ENCODE measurements at regions not wholly inside any gene's neighbourhood (a gene's known extent, or its start where the extent isn't known, plus 50 kb on each side); places are given as distances from the start of the nearest gene placed in this dataset.
"Not testable (repeated sequence)": the region's sequence is repeated elsewhere in the genome, so short reads cannot be mapped to it uniquely, and the experiment has no call there.

DNA sequence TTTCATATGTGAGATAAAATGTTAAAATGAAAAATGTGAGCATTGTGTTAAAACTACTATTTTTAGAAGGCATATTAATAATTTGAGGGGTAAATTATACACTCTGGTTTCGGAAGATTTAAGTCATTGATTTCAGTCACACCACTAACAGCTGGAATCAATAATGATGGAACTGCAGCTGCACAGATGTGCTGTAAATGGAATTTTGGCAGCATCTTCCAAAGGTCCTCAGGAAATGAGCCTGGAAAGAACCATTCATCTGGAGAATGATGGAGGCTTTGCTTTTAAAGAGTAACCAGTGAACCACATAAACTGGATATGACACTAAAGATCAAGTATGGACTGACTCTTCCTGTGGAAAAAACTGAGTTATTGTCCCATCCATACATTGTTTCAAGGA lies 759.0 kb upstream of the EPHA5 start:
- DNase-seq (ENCODE audit: low read depth), result peak; percentile 46

DNA sequence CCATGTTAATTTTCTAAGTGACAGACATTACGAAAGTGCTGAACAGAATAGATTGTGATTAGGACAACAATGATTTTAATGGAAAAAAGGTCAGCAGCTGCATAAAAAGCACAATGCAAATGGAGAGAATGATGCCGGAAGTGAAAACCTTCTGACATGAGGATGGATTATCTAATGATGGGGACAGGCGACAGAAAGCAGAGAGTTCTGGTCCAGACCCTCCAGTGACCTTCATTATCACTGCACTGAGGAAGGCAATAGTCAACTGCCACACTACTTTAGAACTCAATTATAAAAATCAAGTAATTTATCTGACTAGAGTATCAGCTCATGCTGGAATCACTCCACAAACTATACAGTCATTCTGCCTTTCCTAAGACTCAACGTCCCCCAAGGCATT lies 746.1 kb upstream of the EPHA5 start:
- no peak for DNase-seq (ENCODE audit: low read depth)

DNA sequence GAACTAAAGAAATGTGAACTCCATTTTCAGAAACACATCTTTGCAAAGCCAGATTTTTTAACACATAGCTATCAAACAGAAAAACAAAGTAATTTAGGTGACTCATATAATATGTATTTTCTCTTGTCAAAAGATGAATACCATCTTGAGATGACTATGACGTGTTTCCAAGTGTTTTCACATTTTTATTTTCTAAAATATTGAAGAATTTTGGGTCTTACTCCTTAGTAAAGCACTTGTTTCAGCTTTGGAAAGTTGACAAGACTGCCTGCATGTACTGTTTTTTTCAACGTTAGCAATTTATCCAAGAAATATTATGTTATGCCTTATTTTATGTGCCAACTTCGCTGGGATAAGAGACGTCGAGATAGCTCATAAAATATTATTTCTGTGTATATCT lies 733.9 kb upstream of the EPHA5 start:
- no peak for DNase-seq (ENCODE audit: low read depth)

DNA sequence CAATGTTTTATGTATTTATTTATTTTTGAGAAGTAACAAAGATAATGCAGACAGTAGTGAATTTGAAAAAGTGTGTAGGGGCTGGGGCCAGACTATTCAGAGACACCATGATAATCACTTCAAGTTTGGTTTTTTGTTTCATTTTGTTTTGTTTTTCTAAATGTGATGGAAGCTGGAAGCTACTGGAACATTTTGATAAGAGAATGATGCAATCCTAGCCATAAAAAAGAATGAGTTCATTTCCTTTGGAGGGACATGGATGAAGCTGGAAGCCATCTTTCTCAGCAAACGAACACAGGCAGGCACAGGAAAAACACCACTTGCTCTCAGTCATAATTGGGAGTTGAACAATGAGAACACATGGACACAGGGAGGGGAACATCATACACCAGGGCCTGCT lies 706.6 kb upstream of the EPHA5 start:
- no peak for DNase-seq (ENCODE audit: low read depth)

DNA sequence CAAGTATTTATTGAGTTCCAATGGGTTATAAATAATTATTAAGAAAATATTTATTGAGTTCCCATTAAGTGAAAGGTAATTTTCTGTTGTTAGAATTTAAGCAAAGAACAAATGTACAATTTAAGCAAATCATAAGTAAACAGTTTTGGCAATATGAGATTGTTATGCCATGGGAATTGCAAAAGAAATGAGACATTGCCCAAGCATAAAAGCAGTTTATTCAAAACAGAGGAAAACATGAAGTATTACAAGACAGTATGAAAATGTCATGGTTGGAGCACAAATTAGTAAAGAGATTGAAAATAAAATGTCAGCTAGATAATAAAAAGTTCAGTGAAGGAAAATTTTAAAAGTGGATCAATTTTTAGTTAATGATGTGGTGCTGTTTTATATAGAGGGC lies 706.1 kb upstream of the EPHA5 start:
- no peak for DNase-seq (ENCODE audit: low read depth)

DNA sequence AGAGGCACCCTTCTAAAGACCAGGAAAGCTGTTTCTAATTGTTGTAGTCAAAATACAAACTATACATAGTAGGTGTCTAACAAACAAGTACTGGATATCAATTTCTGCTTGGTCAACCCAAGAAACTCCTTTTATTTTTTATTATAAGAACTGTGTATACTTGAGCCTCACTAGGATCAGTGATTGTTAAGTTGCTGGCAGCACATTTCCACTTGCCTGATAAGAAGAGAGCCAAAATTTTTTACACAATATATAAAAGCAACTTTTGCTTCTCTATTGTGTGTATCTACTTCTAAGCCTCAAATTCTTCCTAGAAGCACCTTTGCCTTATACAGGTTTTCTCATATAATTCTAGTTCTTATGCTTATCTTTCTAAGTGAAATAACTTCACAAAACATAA lies 703.0 kb upstream of the EPHA5 start:
- no peak for DNase-seq (ENCODE audit: low read depth)

DNA sequence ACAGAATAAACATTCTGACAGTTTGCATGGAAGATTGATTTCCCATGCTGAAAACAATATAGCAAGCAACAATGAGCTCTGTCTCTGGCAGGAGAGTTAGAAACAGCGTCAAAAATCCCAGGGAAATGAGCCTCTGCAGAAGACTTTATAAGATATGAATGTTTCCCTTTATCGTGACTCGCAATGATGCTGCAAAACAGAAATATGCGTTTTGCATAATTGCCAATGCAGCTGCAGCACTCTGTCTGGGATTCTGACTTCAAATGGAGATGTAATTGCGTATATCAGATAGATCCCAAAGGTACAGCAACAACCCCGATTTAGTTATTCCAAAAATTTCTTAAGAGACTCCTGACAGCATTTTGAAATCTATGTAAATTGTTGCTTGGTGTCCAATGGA lies 702.4 kb upstream of the EPHA5 start:
- DNase-seq (ENCODE audit: low read depth), result peak; percentile 84

DNA sequence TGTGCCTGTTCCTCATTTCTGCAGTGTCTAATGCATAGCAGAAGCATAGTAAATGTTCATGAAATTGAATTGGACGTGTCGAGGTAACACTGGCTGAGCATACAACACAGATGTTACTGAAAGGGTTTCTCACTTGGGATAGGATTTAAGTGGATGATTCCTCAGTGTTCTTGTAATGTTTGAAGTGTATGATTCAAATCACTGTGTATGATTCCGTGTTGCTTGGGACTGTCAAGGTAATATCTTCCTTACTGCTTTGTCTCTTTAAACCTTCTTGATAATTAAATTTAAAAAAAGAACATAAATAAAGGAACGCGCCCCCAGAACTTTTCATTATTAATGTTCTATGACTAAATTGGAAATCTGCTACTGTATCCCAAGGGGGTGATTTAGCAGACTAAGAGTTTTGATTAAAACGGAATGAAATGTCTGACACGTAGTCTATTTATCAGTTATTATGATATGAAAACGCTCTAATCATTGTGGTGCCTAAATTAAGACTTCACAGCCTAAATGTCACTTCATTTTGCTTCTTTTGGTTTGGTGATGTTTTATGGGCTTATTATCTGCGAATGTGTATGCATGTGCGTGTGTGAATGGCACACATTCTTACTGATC lies 696.9 kb upstream of the EPHA5 start:
- no peak for DNase-seq (ENCODE audit: low read depth)

DNA sequence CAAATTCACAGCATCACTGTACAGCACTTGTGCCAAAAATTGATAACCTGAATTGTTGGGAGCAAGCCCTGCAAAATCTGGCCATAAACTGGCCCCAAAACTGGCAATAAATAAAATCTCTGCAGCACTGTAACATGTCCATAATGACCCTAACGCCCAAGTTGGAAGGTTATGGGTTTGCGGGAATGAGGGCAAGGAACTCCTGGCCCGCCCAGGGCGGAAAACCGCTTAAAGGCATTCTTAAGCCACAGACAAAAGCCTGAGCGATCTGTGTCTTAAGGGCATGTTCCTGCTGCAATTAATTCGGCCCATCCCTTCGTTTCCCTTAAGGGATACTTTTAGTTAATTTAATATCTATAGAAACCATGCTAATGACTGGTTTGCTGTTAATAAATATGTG lies 690.1 kb upstream of the EPHA5 start:
- not testable (repeated sequence) for DNase-seq (ENCODE audit: low read depth)

DNA sequence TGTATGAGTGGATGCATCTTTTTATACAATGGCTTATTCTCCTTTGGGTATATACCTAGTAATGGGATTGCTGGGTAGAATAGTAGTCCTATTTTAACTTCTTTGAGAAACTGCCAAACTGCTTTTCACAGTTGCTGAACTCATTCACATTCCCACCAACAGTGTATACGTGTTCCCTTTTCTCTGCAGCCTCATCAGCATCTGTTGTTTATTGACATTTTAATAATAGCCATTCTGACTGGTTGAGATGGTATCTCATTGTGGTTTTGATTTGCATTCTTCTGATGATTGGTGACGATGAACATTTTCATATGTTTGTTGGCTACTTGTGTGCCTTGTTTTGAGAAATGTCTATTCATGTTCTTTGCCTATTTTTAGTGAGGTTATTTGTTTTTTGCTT lies 687.0 kb upstream of the EPHA5 start:
- DNase-seq (ENCODE audit: low read depth), result no peak

DNA sequence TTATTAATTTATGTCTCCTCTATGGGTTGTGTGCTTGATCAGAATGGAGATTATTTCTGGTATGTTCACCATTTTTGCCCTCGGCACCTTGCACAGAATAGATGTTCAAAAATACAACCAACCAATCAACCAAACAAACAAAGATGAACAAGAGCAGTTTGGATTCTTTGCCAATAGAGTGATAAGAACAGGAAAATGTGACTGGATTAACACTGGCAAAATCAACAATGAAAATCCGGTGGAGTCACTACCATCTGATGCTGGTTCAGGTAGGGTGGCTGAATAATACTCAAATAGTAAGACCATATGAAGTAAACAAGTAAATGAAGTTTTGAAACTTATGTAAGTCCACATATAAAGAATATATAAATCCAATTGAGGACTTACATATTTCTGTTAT lies 685.0 kb upstream of the EPHA5 start:
- DNase-seq (ENCODE audit: low read depth), result no peak

DNA sequence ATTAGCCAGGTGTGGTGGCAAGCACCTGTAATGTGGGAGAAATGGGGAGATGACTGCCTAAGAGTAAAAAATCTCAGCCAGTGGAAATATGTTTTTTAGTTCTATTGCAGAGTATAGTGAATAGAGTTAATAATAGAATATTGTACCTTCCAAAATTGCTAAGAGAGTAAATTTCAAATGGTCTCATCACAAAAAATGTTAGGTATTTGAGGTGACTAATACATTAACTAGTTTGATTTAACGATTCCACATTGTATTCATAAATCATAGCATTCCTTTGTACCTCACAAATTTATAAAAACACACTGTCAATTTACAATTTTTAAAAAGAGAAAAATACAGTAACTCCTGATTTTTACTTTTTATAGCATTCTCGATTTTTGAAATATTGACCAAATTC lies 681.5 kb upstream of the EPHA5 start:
- DNase-seq (ENCODE audit: low read depth), result no peak

DNA sequence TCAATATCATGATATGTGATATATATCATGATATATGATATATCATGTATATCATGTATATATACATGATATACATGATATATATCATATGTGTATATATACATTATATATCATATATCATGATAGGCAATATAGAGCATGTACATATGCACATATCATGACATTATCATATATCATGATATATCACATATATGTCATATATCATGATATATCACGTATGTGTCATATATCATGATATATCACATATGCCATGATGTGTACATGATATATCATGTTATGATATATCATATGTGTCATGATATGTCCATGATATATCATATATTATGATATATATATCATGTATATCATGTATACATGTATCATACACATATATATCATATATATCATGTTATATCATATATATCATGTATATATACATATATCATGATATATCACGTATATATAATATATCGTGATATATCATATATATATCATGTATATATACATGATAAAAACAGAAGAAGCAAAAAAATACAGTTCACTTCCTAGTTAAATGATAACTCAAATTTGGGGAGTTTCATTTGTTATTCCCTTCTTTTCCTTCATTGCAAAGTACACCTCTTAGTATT lies 670.1 kb upstream of the EPHA5 start:
- DNase-seq (ENCODE audit: low read depth), result no peak

DNA sequence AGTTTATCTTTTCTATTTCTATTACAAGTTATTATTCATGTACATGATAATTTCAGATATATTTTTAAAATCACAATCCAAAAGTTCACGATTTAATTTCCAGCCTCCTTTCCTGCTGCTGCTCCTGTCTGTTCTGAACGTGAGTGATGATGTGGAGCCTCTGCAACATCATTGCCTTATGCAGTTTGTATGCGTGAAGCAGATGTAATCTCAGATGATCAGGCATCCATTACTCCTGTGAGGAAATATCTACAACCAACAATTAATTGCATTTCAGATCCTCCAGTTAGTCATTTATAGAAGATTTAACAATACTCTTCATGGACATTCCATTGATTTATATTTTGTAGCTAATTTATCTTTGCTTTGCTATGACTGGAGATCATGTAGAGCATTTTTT lies 668.7 kb upstream of the EPHA5 start:
- no peak for DNase-seq (ENCODE audit: low read depth)

DNA sequence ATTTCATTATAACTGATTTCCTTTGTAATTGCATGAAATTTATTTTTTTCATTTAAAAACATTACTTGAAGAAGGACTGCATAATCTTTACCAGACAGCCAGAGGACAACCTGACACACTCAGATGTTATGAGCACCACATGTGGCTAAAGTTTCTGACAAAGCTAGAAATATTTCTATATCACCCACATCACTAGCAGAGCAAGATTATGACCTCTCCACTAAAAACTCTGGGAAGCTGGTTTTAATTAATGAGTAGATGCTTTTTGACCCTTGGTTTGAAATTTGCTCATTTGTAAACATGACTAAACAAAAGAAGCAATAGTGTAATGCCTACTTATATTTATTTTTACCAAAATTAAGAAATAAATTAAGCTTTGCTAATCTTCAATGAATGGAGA lies 661.5 kb upstream of the EPHA5 start:
- no peak for DNase-seq (ENCODE audit: low read depth)

DNA sequence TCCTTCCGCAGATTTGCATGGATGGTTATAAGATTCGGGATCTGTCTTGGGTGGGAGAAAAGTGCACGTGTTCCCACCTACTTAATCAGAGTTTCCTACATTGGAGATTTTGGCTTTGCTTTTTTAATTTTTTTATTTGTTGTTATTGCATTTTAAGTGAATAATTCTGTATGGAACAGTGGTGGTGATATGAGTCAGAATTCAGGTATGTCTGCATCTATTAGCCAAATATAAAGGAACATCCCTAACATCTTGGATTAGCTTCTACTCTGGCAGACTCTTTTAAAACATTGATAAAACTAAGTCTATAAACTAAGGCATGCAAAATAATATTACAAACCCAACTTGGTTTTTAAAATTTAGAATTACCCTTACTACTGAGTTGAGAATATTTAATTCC lies 659.8 kb upstream of the EPHA5 start:
- no peak for DNase-seq (ENCODE audit: low read depth)

DNA sequence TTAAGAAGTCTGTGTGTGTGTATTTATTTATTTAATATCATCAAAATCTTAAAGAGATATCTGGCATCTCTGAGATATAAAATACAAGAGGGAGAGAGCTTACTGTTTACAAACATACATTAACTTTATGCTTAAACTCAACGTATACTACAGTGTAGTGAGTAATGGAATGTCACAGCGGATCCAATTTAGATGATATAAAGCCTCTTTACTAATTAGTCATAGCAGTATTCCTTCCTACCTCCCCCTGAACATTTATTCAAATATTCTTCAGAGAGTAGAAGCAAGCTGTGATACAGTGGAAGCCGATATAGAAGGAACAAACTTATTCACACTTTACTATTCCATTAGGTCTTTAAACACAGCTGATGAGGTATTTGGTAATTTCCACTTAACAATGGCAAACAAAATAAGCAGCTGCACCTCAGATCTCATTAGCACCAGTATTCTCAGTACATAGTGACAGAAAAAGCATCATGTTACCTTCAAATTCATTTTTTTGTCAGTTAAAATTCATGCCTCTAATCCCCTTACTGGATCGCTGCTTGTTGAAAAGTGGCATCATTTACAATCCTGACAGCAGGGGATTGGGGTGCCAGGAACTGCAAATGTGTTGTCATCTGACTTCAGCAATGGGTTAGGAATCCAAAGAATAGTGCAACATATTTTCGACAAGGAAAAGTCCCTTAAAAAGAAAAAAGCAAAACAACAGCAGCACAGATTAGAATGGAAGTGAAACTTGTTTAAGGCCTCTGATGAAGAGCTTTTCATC lies 658.7 kb upstream of the EPHA5 start:
- DNase-seq (ENCODE audit: low read depth), result no peak

DNA sequence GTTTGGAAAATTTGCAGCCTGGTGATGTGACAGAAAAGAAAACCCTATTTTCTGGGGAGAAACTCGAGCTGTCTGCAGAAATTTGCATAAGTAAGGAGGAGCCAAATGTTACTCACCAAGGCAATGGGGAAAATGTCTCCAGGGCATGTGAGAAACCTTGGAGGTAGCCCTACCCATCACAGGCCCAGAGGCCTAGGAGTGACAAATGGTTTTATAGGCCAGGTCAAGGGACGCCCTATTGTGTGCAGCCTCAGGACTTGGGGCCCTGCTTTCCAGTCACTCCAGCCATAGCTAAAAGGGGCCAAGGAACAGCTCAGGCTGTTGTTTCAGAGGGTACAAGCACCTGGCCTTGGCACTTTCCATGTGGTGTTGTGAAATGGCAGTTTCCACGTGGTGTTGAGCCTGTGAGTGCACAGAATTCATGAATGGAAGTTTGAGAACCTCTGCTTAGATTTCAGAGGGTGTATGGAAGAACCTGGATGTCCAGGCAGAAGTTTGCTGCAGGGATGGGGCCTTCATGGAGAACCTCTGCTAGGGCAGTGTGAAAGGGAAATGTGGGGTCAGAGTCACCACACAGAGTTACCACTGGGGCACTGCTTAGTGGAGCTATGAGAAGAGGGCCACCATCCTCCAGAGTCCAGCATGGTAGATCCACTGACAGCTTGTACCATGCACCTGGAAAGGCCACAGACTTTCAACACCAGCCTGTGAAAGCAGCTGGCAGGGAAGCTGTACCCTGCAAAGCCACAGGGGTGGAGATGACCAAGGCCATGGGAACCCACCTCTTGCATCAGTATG lies 637.6 kb upstream of the EPHA5 start:
- DNase-seq (ENCODE audit: low read depth), result no peak

DNA sequence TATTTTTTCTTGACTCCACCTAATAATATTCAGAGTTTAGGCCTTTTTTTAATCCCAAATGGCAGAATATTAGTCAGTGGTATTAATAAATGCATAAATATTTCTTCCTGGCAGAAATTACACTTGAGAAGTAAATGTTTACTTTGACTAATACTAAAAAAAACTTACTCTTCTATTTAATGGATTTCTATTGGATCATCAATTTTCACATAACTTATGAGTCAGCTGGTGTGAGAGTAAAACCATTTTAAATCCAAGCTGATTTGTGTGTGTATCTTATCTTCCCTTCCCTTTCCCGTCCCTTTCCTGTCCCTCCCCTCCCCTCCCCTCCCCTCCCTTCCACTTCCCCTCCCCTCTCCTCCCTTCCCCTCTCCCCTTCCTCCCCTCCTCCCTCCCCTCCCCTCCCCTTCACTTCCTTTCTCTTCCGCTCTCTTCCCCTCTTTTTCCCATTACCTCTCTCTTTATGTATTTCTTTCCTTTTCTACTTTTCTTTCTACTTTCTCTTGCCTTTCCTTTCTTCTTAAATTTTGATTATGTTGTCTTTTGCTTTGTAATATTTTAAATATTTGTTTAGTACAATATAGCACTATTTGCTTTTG lies 630.1 kb upstream of the EPHA5 start:
- no peak for DNase-seq (ENCODE audit: low read depth)

DNA sequence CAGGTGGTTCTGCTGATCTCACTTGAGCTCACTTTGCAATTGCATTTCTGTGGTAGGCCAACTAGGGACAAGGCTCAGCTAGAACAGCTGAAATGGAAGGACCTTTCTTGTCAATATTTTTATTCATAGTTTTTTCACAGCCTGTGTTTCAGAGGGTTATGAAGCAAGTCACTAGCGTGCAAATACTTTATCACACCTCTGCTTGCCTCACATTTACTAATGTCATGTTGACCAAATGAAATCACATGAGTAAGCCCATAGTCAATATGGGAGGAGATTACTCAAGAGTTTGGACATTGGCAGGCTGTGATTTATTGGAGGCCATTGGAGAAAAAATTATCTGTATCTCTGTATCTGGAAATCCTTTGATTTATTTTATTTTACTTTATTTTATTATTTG lies 628.3 kb upstream of the EPHA5 start:
- no peak for DNase-seq (ENCODE audit: low read depth)

DNA sequence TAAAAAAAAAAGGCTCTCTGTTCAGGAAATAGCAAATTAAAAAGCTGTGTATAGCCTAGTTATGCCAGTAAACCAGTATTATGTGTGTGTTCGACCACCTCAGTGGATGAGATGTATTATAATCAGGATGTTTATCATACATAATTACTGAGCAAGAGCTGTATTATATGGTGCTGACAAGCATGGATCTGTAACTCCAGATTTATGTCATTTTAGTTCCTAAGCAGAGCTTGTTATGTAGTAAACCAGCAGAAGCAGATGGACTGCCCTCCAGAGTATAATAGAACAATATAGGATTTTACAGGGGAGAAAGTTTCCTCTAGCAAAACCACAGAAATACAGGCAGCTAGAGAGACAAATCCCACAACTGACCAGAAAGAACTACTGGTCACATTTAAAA lies 627.4 kb upstream of the EPHA5 start:
- no peak for DNase-seq (ENCODE audit: low read depth)

DNA sequence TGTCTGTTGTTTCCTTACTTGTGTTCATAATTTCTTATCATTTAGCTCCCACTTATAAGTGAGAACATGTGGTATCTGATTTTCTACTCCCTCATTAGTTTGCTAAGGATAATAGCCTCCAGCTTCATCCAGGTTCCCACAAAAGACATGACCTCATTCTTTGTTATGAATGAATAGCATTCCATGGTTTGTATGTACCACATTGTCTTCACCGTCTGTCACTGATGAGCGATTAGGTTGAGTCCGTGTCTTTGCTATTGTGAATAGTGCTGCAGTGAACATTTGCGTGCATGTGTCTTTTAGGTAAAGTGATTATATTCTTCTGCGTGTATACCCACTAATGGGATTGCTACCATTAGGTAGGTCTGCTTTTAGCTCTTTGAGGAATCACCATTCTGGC lies 624.3 kb upstream of the EPHA5 start:
- no peak for DNase-seq (ENCODE audit: low read depth)
